ENCODE measurements at regions not wholly inside any gene's neighbourhood (a gene's known extent, or its start where the extent isn't known, plus 50 kb on each side); places are given as distances from the start of the nearest gene placed in this dataset.

GRCh38 chr3:81967393-81967792 lies 205.9 kb upstream of the GBE1 start:
- DNase-seq (ENCODE audit: low read depth) = no peak

GRCh38 chr3:81965696-81966095 lies 204.3 kb upstream of the GBE1 start:
- DNase-seq (ENCODE audit: low read depth) = no peak

- DNase-seq (ENCODE audit: low read depth) = no peak
Observed at GRCh38 chr3:81962396-81962795, 201.0 kb upstream of the GBE1 start.

GRCh38 chr3:81958972-81959640 lies 197.7 kb upstream of the GBE1 start:
- DNase-seq (ENCODE audit: low read depth) = no peak

GRCh38 chr3:81955878-81956277 lies 194.4 kb upstream of the GBE1 start:
- no peak for DNase-seq (ENCODE audit: low read depth)

GRCh38 chr3:81953111-81953510 lies 191.7 kb upstream of the GBE1 start:
- DNase-seq (ENCODE audit: low read depth) = no peak

GRCh38 chr3:81952141-81952540 lies 190.7 kb upstream of the GBE1 start:
- no peak for DNase-seq (ENCODE audit: low read depth)

GRCh38 chr3:81951636-81952035 lies 190.2 kb upstream of the GBE1 start:
- DNase-seq (ENCODE audit: low read depth) = no peak

GRCh38 chr3:81951106-81951505 lies 189.7 kb upstream of the GBE1 start:
- no peak for DNase-seq (ENCODE audit: low read depth)

- DNase-seq (ENCODE audit: low read depth) = no peak
Observed at GRCh38 chr3:81947359-81947758, 185.9 kb upstream of the GBE1 start.

- DNase-seq (ENCODE audit: low read depth) = no peak
Observed at GRCh38 chr3:81938681-81939080, 177.2 kb upstream of the GBE1 start.

- DNase-seq (ENCODE audit: low read depth) = no peak
Observed at GRCh38 chr3:81936817-81937216, 175.4 kb upstream of the GBE1 start.

GRCh38 chr3:81932681-81933080 lies 171.2 kb upstream of the GBE1 start:
- no peak for DNase-seq (ENCODE audit: low read depth)

- no peak for DNase-seq (ENCODE audit: low read depth)
Observed at GRCh38 chr3:81931265-81932251, 170.1 kb upstream of the GBE1 start.

- no peak for DNase-seq (ENCODE audit: low read depth)
Observed at GRCh38 chr3:81929697-81930096, 168.3 kb upstream of the GBE1 start.

- no peak for DNase-seq (ENCODE audit: low read depth)
Observed at GRCh38 chr3:81927811-81928210, 166.4 kb upstream of the GBE1 start.

GRCh38 chr3:81925385-81925784 lies 163.9 kb upstream of the GBE1 start:
- DNase-seq (ENCODE audit: low read depth) = no peak

GRCh38 chr3:81923038-81923437 lies 161.6 kb upstream of the GBE1 start:
- no peak for DNase-seq (ENCODE audit: low read depth)

GRCh38 chr3:81922404-81922803 lies 161.0 kb upstream of the GBE1 start:
- DNase-seq (ENCODE audit: low read depth) = no peak

GRCh38 chr3:81920816-81921215 lies 159.4 kb upstream of the GBE1 start:
- no peak for DNase-seq (ENCODE audit: low read depth)

- no peak for DNase-seq (ENCODE audit: low read depth)
Observed at GRCh38 chr3:81916890-81917289, 155.4 kb upstream of the GBE1 start.

- DNase-seq (ENCODE audit: low read depth) = no peak
Observed at GRCh38 chr3:81913886-81914663, 152.6 kb upstream of the GBE1 start.

GRCh38 chr3:81911221-81911620 lies 149.8 kb upstream of the GBE1 start:
- no peak for DNase-seq (ENCODE audit: low read depth)

Measured in activated T-cell treated with anti-CD3 and anti-CD28 coated beads for 48 hours (primary cell).